BLaER1 (cell line): ENCODE measurements at regions not wholly inside any gene's neighbourhood (a gene's known extent, or its start where the extent isn't known, plus 50 kb on each side); places are given as distances from the start of the nearest gene placed in this dataset.
A peak's percentile ranks its signal among the peaks of the same experiment; 100 is the strongest.

Experiments
- H3K27ac ChIP-seq: shearing (Covaris generic); formaldehyde crosslinking; 2 replicates; pipeline ENCODE4 v1.8.1; 2022
- H3K27me3 ChIP-seq: shearing (Covaris generic); formaldehyde crosslinking; 2 replicates; pipeline ENCODE4 v1.8.1; 2022
- H3K36me3 ChIP-seq: shearing (Covaris generic); formaldehyde crosslinking; 2 replicates; pipeline ENCODE4 v1.8.1; 2022
- H3K4me1 ChIP-seq: shearing (Covaris generic); formaldehyde crosslinking; 2 replicates; pipeline ENCODE4 v1.8.1; 2022
- H3K4me2 ChIP-seq: shearing (Covaris generic); formaldehyde crosslinking; 2 replicates; pipeline ENCODE4 v1.8.1; 2022
- H3K4me3 ChIP-seq: shearing (Covaris generic); formaldehyde crosslinking; 2 replicates; pipeline ENCODE4 v1.8.1; 2022
- H3K9ac ChIP-seq: shearing (Covaris generic); formaldehyde crosslinking; 2 replicates; pipeline ENCODE4 v1.8.1; 2022
- H3K9me3 ChIP-seq: shearing (Covaris generic); formaldehyde crosslinking; 2 replicates; pipeline ENCODE4 v1.8.1; 2022
- H4K20me1 ChIP-seq: shearing (Covaris generic); formaldehyde crosslinking; 2 replicates; pipeline ENCODE4 v1.8.1; 2022
- Cebpa-rat ChIP-seq: shearing (Covaris generic); IDR thresholded peaks from 2 replicates; pipeline ENCODE4 v1.8.1; 2022

- H3K27ac ChIP-seq = no peak overlapping the region
- no peak overlapping the region for H3K4me3 ChIP-seq
- H3K4me2 ChIP-seq = peak overlapping the region; percentile 30; the same call in 1 of the 2 replicates
- no peak for TF ChIP-seq Cebpa-rat
- peaks cover 7% of the 10 kb centered on the region for H3K9me3 ChIP-seq
- no peaks in the 10 kb centered on the region for H4K20me1 ChIP-seq
- H3K9ac ChIP-seq = no peak overlapping the region
- peaks cover 6% of the 10 kb centered on the region; the same call in 1 of the 2 replicates for H3K4me1 ChIP-seq
- no peaks in the 10 kb centered on the region for H3K36me3 ChIP-seq
- no peaks in the 10 kb centered on the region for H3K27me3 ChIP-seq
Observed at GRCh38 chr2:199216253-199216652, 241.5 kb downstream of the SATB2 start.

- Histone ChIP-seq H3K9ac (no peak overlapping the region), H3K27ac (no peak overlapping the region), H3K4me3 (no peak overlapping the region), H3K9me3 (peaks cover 7% of the 10 kb centered on the region), H3K4me2 (no peak overlapping the region), H3K36me3 (no peaks in the 10 kb centered on the region), H4K20me1 (no peaks in the 10 kb centered on the region), H3K27me3 (no peaks in the 10 kb centered on the region), H3K4me1 (no peaks in the 10 kb centered on the region)
- TF ChIP-seq Cebpa-rat = no peak
Observed at GRCh38 chr2:199207011-199207410, 250.7 kb downstream of the SATB2 start.

GRCh38 chr2:199206536-199206935 is 251.2 kb downstream of the SATB2 start:
- no peak overlapping the region for H3K9ac ChIP-seq
- no peaks in the 10 kb centered on the region for H3K27me3 ChIP-seq

GRCh38 chr2:199202964-199203363 is 254.8 kb downstream of the SATB2 start:
- Histone ChIP-seq H3K9ac (no peak overlapping the region), H3K4me1 (no peaks in the 10 kb centered on the region), H3K27ac (no peak overlapping the region), H3K27me3 (no peaks in the 10 kb centered on the region), H3K4me2 (no peak overlapping the region), H3K9me3 (no peaks in the 10 kb centered on the region), H3K36me3 (no peaks in the 10 kb centered on the region), H3K4me3 (no peak overlapping the region), H4K20me1 (no peaks in the 10 kb centered on the region)
- TF ChIP-seq Cebpa-rat = no peak

More at GRCh38 chr2:199206536-199206935, 251.2 kb downstream of the SATB2 start:
- Histone ChIP-seq H3K36me3 (no peaks in the 10 kb centered on the region), H3K9me3 (peaks cover 3% of the 10 kb centered on the region), H3K4me3 (no peak overlapping the region), H4K20me1 (no peaks in the 10 kb centered on the region), H3K4me1 (no peaks in the 10 kb centered on the region), H3K27ac (no peak overlapping the region), H3K4me2 (no peak overlapping the region)
- no peak for TF ChIP-seq Cebpa-rat

- no peak overlapping the region for H3K4me3 ChIP-seq
- H3K9me3 ChIP-seq = no peaks in the 10 kb centered on the region
- H4K20me1 ChIP-seq = no peaks in the 10 kb centered on the region
- no peaks in the 10 kb centered on the region for H3K27me3 ChIP-seq
- no peak overlapping the region for H3K27ac ChIP-seq
- TF ChIP-seq Cebpa-rat = no peak
- H3K9ac ChIP-seq = no peak overlapping the region
- no peak overlapping the region for H3K4me2 ChIP-seq
- no peaks in the 10 kb centered on the region for H3K36me3 ChIP-seq
- H3K4me1 ChIP-seq = no peaks in the 10 kb centered on the region
Observed at GRCh38 chr2:199201539-199201938, 256.2 kb downstream of the SATB2 start.

GRCh38 chr2:199199797-199200196 is 257.9 kb downstream of the SATB2 start:
- H3K9ac ChIP-seq = no peak overlapping the region
- no peak for TF ChIP-seq Cebpa-rat
- no peak overlapping the region for H3K4me2 ChIP-seq
- no peaks in the 10 kb centered on the region for H3K27me3 ChIP-seq
- no peaks in the 10 kb centered on the region for H3K4me1 ChIP-seq
- H4K20me1 ChIP-seq = no peaks in the 10 kb centered on the region
- H3K9me3 ChIP-seq = no peaks in the 10 kb centered on the region
- no peak overlapping the region for H3K27ac ChIP-seq
- no peak overlapping the region for H3K4me3 ChIP-seq
- no peaks in the 10 kb centered on the region for H3K36me3 ChIP-seq

GRCh38 chr2:199197448-199197847 is 260.3 kb downstream of the SATB2 start:
- H3K4me1 ChIP-seq = no peaks in the 10 kb centered on the region
- no peaks in the 10 kb centered on the region for H3K9me3 ChIP-seq
- H3K36me3 ChIP-seq = no peaks in the 10 kb centered on the region
- no peak for TF ChIP-seq Cebpa-rat
- H4K20me1 ChIP-seq = no peaks in the 10 kb centered on the region
- H3K4me2 ChIP-seq = no peak overlapping the region
- H3K27ac ChIP-seq = no peak overlapping the region
- no peak overlapping the region for H3K9ac ChIP-seq
- no peak overlapping the region for H3K4me3 ChIP-seq
- H3K27me3 ChIP-seq = no peaks in the 10 kb centered on the region

GRCh38 chr2:199196686-199197085 is 261.1 kb downstream of the SATB2 start:
- Histone ChIP-seq H3K9me3 (no peaks in the 10 kb centered on the region), H4K20me1 (no peaks in the 10 kb centered on the region), H3K4me2 (no peak overlapping the region), H3K27ac (no peak overlapping the region), H3K9ac (no peak overlapping the region), H3K27me3 (no peaks in the 10 kb centered on the region), H3K4me3 (no peak overlapping the region), H3K4me1 (no peaks in the 10 kb centered on the region), H3K36me3 (no peaks in the 10 kb centered on the region)
- no peak for TF ChIP-seq Cebpa-rat

- Histone ChIP-seq H3K27me3 (no peaks in the 10 kb centered on the region), H3K9me3 (no peaks in the 10 kb centered on the region), H3K27ac (no peak overlapping the region), H3K4me3 (no peak overlapping the region), H3K4me1 (no peaks in the 10 kb centered on the region), H3K36me3 (no peaks in the 10 kb centered on the region), H3K4me2 (0 out of 2 replicates have a peak overlapping the region, but pooled peaks have one; percentile 3), H3K9ac (no peak overlapping the region), H4K20me1 (no peaks in the 10 kb centered on the region)
- no peak for TF ChIP-seq Cebpa-rat
Observed at GRCh38 chr2:199195927-199196502, 261.7 kb downstream of the SATB2 start.

GRCh38 chr2:199191461-199191860 is 266.3 kb downstream of the SATB2 start:
- Histone ChIP-seq H3K36me3 (no peaks in the 10 kb centered on the region), H3K27me3 (no peaks in the 10 kb centered on the region), H3K4me2 (no peak overlapping the region), H3K4me1 (no peaks in the 10 kb centered on the region), H4K20me1 (no peaks in the 10 kb centered on the region), H3K27ac (no peak overlapping the region), H3K9me3 (no peaks in the 10 kb centered on the region), H3K9ac (no peak overlapping the region), H3K4me3 (no peak overlapping the region)
- TF ChIP-seq Cebpa-rat = no peak

- Histone ChIP-seq H3K4me2 (no peak overlapping the region), H3K27ac (no peak overlapping the region), H4K20me1 (no peaks in the 10 kb centered on the region), H3K27me3 (no peaks in the 10 kb centered on the region), H3K4me3 (no peak overlapping the region), H3K36me3 (no peaks in the 10 kb centered on the region), H3K4me1 (no peaks in the 10 kb centered on the region), H3K9me3 (no peaks in the 10 kb centered on the region), H3K9ac (no peak overlapping the region)
- no peak for TF ChIP-seq Cebpa-rat
Observed at GRCh38 chr2:199189229-199189628, 268.5 kb downstream of the SATB2 start.
